HG02642 (cell line): ENCODE measurements at regions not wholly inside any gene's neighbourhood (a gene's known extent, or its start where the extent isn't known, plus 50 kb on each side); places are given as distances from the start of the nearest gene placed in this dataset.

ENCODE experiments used
- ATAC-seq: cut with Tn5 transposase; IDR thresholded peaks from one replicate; pipeline ENCODE4 v1.9.1; 2021; ENCODE audit warnings: mild to moderate bottlenecking; ENCODE audit not compliant: unreplicated experiment, poor library complexity

- ATAC-seq = no peak
Observed at GRCh38 chr10:62726638-62727037, 77.9 kb upstream of the ADO start.

GRCh38 chr10:62727934-62728333 is 76.6 kb upstream of the ADO start:
- ATAC-seq = no peak

- no peak for ATAC-seq
Observed at GRCh38 chr10:62728479-62728878, 76.0 kb upstream of the ADO start.

- ATAC-seq = peak; percentile 80
Observed at GRCh38 chr10:62732841-62733653, 71.5 kb upstream of the ADO start.

- ATAC-seq = peak; percentile 11
Observed at GRCh38 chr10:62733654-62734293, 70.7 kb upstream of the ADO start.

GRCh38 chr10:62734781-62735463 is 69.6 kb upstream of the ADO start:
- no peak for ATAC-seq

GRCh38 chr10:62735464-62736167 is 68.9 kb upstream of the ADO start:
- peak; percentile 56 for ATAC-seq

- no peak for ATAC-seq
Observed at GRCh38 chr10:62736168-62736546, 68.4 kb upstream of the ADO start.

GRCh38 chr10:62738916-62739315 is 65.6 kb upstream of the ADO start:
- ATAC-seq = no peak

- ATAC-seq = no peak
Observed at GRCh38 chr10:62740885-62741745, 63.4 kb upstream of the ADO start.

- ATAC-seq = no peak
Observed at GRCh38 chr10:62741996-62742395, 62.5 kb upstream of the ADO start.

GRCh38 chr10:62742536-62743061 is 61.9 kb upstream of the ADO start:
- ATAC-seq = no peak

GRCh38 chr10:62744136-62744535 is 60.4 kb upstream of the ADO start:
- ATAC-seq = no peak

GRCh38 chr10:62745581-62745980 is 58.9 kb upstream of the ADO start:
- ATAC-seq = no peak

- no peak for ATAC-seq
Observed at GRCh38 chr10:62746951-62747729, 57.4 kb upstream of the ADO start.

- peak; percentile 48 for ATAC-seq
Observed at GRCh38 chr10:62748386-62748785, 56.1 kb upstream of the ADO start.

GRCh38 chr10:62749093-62749683 is 55.3 kb upstream of the ADO start:
- no peak for ATAC-seq
